GM21528 (cell line): ENCODE measurements at regions not wholly inside any gene's neighbourhood (a gene's known extent, or its start where the extent isn't known, plus 50 kb on each side); places are given as distances from the start of the nearest gene placed in this dataset.
"Not testable (repeated sequence)": the region's sequence is repeated elsewhere in the genome, so short reads cannot be mapped to it uniquely, and the experiment has no call there.

Experiments
- ATAC-seq: cut with Tn5 transposase; IDR thresholded peaks from one replicate; pipeline ENCODE4 v1.9.1; 2021; ENCODE audit warnings: mild to moderate bottlenecking, moderate library complexity; ENCODE audit not compliant: unreplicated experiment, low FRiP score

DNA sequence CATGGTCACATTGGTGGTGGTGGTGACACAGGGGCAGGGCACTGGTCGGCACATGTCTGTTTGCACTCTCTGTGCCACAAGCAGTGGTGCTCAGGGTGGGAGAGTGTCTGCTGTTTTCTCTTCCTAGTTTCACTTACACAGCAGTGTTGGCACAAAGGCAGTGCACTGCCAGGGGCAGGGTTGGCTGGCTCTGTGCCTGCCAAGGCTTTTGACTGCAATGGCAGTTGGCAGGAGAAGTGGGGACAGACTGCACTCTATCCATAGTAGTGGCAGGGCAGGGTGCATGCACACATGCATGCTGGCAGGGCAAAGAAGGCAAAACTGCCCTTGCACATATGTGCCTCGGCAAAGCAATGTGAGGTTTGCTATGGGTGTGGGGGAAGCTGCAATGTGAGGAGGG, 635.9 kb downstream of the SUCLG1 start:
- no peak for ATAC-seq

- ATAC-seq, result no peak
Measured at GRCh38 chr2:83817511-83817910, 641.6 kb downstream of the SUCLG1 start.

- ATAC-seq, result no peak
Measured at GRCh38 chr2:83808878-83809277, 650.2 kb downstream of the SUCLG1 start.

DNA sequence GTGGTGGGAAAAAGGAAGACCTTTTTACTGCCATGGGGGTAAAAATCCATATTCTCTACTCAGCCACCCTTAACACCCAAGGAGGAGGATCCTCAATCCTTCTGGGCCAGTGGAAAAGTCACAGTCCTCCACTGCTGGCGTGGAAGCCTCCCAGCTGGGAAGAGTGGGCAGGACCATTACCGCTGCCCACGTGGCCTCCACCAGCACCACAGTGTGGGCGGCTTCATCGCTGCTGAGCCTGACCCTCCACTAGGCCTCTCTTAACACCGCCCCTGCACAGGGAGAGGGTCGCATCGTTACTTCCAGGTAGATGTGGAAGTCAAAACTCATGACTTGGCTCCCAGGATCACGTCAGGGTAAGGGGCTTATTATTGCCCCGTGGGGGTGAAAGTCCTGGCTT, 656.5 kb downstream of the SUCLG1 start:
- ATAC-seq, result no peak

- no peak for ATAC-seq
Measured at GRCh38 chr2:83795777-83796176, 663.3 kb downstream of the SUCLG1 start.

DNA sequence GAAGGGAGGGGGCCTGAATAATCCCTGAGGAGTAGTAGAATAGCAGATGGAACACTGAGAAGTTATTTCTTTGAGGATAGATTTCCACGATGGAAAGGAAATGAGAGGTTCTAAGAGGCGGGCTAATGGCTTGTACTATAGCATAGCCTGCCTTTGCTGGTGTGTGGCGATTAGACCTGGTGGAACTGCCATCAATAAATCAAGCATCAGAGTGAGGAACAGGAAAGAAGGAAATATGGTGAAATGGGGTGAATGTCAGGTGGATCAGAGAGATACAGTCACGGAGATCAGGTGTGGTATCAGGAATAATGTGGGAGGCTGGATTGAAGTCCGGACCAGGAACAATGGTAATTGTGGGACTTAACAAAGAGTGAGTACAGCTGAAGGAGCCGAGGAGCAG, 668.6 kb downstream of the SUCLG1 start:
- not testable (repeated sequence) for ATAC-seq

DNA sequence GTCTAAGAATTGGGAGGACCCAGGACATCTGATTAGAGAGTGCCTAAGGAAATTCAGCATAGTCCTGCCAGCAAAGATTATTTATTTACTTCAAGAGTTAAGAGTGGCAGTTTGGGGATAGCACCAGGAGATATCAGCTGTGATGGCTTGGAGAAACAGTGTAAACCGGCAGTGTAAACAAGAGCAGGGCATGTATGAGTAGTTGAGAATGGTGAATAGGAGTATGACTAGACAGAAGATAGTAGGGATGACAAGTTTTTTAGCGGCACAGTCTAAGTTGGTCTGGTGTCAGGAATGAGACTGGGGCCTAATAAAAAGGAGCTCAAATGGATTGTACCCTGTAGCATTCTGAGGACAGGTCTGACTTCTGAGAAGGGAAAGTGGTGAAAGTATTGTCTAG, 669.4 kb downstream of the SUCLG1 start:
- not testable (repeated sequence) for ATAC-seq

DNA sequence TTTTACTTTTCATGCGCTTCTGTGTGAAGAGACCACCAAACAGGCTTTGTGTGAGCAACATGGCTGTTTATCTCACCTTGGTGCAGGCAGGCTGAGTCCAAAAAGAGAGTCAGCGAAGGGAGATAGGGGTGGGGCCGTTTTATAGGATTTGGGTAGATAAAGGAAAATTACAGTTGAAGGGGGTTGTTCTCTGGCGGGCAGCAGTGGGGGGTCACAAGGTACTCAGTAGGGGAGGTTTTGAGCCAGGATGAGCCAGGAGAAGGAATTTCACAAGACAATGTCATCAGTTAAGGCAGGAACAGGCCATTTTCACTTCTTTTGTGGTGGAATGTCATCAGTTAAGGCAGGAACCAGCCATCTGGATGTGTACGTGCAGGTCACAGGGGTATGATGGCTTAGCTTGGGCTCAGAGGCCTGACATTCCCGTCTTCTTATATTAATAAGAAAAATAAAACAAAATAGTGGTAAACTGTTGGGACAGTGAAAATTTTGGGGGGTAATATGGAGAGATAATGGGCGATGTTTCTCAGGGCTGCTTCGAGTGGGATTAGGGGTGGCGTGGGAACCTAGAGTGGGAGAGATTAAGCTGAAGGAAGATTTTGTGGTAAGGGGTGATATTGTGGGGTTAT, 670.0 kb downstream of the SUCLG1 start:
- not testable (repeated sequence) for ATAC-seq

DNA sequence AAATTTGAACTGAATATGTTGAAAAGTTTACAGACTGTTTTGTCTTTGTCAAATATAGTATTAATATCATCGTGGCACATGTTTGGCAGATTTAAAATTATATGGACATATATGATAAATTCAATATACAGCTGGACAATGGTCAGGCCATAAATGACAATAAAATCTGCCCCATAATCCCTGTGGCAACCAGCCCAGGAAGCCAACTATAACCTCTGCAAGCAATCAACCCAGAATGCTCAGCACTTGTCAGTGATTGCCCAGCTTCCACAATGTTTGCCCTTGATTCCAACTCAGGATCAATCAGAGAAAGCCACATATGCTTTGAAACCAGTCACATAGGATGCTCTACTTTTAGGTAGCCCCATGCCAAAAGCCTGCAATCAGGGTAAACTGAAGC, 671.9 kb downstream of the SUCLG1 start:
- no peak for ATAC-seq

GRCh38 chr2:83786140-83786539, 672.9 kb downstream of the SUCLG1 start:
- no peak for ATAC-seq

- ATAC-seq, result no peak
Measured at GRCh38 chr2:83784947-83785346, 674.1 kb downstream of the SUCLG1 start.

- no peak for ATAC-seq
Measured at GRCh38 chr2:83784315-83784714, 674.8 kb downstream of the SUCLG1 start.

DNA sequence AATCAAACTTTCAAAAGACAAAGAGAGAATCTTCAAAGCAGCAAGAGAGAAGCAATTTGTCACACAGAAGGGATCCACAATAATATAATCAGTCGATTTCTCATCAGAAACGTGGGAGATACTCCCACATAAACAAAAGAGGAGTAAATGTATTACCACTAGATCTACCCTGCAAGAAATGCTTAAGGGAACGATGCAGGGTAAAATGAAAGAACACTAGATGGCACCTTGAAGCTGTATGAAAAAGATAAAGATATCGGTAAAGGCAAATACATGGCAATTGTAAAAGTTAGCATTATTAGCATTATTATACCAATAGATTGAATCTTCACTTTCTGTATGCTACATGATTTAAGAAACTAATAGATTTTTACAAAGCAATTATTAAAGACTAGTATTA, 677.0 kb downstream of the SUCLG1 start:
- no peak for ATAC-seq

GRCh38 chr2:83764447-83765005, 694.6 kb downstream of the SUCLG1 start:
- ATAC-seq, result no peak

GRCh38 chr2:83757329-83757728, 701.8 kb downstream of the SUCLG1 start:
- no peak for ATAC-seq

- ATAC-seq, result no peak
Measured at GRCh38 chr2:83756219-83756618, 702.9 kb downstream of the SUCLG1 start.

DNA sequence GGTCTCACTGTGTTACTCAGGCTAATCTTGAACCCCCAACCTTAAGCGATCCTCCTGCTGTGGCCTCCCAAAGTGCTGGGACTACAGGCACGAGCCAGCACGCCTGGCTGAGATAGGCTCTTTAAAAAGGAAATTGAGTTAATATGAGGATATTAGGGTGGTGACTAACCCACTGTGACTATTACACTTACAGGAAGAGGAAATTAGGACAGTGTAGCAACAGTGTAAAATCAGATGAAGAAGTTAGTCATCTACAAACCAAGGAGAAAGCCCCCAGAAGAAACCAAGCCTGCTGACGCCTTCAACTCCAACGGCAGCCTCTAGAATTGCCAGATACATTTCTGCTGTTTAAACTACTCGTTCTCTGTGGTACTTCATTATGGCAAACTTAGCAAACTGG, 711.9 kb downstream of the SUCLG1 start:
- no peak for ATAC-seq

DNA sequence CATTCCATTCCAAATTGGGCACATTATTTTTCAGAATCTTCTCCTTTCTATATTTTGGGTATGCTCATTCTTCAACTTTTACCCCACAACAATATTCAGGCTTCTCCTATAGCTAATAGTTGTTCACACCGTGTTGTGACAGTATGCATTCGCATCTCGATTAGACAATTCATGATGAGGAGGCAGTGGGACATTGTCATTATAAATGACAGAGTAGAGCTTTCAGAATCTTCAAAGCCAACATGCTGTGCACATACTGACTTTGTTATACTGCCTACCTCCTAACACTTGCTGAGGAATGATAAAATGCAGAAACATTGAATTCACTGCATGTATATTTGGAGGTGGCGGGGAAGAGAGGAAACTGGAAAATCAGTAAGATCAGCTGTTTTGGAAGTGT, 714.2 kb downstream of the SUCLG1 start:
- no peak for ATAC-seq

GRCh38 chr2:83742117-83742782, 716.8 kb downstream of the SUCLG1 start:
- no peak for ATAC-seq

DNA sequence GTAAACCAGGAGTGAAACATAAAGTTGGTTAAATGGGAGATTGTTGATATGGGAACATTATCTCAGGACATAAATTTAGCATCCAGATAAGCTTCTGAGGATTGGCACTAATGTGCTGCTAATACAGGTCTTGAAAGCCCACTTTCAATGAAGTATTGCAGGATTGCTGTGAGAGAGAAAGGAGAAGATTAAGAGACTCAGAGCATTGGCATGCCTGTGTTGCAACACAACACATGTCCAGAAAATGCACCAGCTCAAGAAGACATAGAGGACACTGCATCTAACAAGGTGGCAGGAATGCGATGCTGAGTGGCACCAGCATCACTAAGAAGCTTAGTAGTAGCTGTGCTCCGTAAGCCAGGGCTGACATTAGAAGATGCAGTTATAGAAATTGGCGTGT, 728.9 kb downstream of the SUCLG1 start:
- ATAC-seq, result no peak

GRCh38 chr2:83725735-83726134, 733.3 kb downstream of the SUCLG1 start:
- no peak for ATAC-seq

DNA sequence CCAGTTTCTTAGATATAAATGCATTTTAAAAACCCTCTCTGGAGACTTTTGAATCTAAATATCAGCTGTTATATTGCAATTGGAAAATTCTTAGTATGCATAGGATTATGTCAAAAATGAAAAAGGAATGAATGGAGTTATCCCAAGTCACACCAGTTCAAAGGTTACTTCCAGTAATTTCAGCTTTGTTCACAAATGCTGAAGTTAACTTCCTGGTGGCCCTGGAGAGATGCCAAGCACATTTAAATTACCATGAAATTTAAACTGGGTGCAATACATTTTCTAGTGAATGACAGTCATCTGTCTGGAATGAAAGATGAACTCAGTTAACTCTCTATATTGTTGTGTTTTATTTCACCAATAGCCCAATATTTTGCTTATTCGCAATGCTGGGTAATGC, 753.9 kb downstream of the SUCLG1 start:
- ATAC-seq, result no peak
